GM21576 (cell line): ENCODE measurements at regions not wholly inside any gene's neighbourhood (a gene's known extent, or its start where the extent isn't known, plus 50 kb on each side); places are given as distances from the start of the nearest gene placed in this dataset.

Experiments
- ATAC-seq: cut with Tn5 transposase; IDR thresholded peaks from one replicate; pipeline ENCODE4 v1.9.1; 2021; ENCODE audit warnings: mild to moderate bottlenecking, moderate library complexity; ENCODE audit not compliant: unreplicated experiment

DNA sequence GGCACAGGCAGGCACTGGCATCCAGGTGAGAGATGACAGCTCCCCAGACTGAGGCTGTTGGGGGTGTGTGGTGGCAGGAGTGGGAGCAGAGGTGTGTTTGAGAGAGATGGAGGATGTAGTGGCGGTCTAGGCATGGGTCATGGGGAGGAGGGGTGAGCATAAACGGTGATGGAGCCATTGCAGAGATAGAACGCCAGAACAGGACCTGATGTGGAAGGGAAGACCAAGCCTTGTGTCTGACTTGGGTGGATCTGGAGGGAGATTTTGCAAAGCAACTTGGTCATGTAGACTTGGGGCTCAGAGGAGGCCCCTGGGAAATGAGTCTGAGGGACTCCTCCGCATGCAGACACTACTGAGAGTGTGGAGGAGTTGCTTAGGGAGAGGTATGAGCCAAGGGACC, 50.0 kb upstream of the CLDN5 start:
- ATAC-seq, result no peak

DNA sequence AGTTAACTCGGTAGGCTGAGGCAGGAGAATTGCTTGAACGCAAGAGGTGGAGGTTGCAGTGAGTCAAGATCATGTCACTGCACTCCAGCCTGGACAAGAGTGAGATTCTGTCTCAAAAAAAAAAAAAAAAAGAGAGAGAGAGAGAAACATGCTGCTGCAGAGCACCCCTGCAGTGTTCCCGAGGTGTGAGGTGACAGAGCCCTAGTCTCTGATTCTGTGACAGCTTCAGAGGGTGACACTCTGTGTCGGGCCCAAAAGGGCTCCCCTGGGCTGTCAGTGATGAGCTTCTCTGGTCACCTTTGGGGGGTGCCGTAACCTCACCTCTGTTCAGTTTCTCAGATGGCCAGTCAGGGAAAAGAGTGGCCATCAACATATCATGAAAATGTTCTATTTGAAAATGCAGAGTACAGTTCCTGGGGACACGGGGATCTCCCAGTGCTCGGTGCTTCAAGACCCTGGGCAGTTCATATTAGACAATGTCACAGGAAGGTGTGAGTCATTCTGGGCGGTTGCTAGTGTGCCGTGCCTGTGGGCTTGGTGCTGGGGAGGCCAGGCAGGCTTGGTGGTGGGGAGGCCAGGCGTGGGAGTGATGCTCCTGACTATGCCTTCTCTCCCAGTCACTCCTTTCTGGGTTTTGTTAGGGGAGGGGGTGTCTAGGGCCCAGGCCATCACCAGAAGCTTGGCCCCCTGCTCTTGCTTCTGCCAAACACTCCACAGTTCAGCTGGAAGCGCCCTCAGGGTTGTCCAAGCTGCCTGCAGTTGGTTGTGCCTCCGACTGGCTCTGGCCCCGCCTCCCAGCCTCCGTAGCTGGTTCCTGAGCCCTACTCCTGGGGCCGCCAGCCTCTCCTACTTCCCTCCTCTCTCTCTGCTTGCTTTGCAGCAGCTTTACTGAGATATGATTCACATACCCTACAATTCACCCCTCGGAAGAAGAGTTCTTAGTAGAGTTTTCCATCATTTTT, 52.5 kb upstream of the CLDN5 start:
- no peak for ATAC-seq

DNA sequence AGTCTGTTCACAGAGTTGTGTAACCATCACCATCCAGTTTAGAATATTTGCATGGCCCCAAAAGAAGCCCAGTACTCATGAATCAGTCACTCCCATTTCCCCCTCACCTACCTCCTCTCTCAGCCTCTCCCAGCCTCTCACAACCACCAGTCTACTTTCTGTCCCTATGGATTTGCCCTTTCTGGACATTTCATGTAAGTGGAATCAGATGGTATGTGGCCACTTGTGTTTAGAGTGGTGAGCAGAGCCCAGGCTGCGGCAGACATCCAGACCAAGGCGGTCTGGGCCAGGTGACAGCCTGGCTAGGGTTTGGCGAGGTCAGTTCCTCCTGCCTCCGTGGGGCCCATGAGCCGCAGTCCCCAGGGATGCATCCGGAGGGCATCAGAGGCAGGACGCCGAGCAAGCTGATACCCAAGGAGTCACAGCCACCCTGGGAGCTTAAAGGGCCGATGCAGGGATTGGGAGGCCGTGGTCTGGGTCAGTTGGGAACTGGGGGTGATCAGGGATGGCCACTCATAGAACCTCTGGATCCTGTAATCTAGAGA, 53.3 kb upstream of the CLDN5 start:
- no peak for ATAC-seq

DNA sequence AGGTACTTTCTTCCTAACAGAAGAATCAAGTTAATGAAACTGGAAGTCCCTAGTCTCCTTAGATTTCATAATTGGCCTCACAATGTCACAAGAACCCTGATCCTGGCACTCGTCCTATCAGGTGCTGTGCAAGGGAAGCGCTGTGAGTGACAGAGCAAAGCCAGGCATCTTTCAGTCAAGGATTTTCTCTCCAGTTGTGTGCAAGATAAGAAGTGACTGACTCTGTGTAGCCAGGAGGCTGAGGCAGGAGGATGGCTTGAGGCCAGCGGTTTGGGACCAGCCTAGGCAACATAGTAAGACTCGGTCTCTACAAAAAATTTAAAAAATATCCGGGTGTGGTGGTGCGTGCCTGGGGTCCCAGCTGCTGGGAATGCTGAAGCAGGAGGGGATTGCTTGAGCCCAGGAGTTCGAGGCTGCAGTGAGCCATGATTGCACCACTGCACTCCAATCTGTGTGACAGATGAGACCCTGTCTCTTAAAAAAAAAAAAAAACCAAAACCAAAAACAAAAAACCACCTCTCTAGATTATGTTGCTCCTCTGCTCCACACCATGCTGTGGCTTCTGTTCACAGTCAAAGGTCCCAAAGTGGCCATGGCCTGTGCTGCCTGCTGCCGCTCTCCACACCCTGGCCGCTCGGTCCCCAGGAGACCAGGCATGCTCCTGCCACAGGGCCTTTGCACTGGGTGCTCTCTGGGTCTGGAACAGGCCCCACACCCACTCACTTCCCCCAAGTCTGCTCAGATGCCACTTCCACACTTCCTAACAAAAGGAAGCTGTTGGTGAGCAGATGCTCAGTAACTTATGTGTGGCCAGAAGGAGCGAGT, 54.2 kb upstream of the CLDN5 start:
- ATAC-seq, result no peak

DNA sequence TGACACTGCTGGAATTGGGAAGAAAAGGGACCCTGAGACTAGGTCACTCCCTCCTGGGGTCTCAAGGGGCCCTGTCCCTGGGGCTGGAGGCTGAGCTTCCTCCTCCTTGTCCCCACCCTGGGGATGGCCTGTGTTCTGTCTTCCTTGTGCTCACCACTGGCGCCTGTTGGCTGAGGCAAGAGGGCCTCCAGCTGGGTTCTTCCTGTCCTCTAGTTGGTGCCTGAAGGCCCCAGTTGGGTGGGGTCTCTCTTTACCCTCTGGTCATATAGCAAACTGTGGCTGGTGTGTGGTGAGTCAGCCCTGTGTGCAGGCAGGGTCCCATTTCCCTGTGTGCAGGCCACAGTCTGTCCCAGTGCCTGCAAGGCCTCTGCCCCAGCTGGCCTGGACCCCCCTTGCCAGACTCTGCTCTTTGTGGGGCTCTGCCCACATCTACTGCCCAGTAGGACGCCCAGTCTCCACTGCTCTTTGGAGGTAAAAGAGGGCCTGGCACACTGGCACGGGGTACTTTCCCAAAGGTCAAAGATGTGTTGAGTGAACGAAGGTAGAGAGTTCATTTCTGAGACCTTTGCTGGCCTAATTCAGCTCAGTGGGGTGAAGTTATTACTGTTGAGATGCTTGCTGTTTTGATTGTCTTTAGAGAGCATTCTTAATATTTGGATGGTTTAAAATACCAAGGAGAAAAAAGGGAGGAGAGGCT, 55.1 kb upstream of the CLDN5 start:
- ATAC-seq, result no peak

DNA sequence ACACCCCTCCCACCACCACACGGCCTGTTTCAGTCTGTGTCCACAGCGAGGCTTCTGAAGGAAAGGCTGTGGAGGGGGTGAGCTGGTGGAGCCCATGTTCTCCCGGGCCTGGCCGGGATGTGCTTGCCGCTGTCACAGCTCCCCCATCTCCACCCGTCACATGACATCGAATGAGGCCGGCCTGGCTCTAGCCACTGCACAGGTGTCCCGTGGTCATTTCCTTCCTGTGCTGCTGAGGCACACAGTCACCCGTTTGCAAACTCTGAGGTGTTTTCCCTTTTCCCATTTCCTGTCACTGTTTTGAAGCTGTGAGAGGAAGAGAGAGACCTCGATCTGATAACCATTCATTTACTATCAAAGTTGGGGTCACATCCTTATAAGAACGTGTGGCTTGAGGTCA, 55.7 kb upstream of the CLDN5 start:
- no peak for ATAC-seq

DNA sequence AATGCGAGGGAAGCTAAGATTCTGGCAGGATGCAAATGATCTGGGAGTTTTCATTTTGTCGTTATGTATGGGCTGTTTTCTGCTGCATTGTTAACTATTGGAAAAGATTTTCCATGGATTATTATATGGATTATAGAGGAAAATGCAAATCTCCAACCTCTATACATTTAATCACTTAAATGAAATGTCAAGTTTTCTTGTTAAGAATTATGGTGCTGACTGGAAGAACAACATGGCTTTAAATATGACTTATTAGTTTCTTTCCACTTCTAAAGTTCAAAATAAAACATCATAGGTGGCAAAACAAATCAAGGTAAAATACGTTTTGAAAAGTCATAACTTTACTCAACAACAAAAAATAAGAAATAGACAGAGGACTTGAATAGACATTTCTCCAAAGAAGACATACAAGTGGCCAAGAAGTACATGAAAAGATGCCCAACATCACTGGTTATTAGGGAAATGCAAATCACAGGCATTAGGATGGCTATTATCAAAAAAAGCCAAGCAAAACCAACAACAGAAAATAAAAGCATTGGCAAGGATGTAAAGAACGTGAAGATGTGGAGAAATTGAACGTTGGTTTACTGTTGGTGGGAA, 56.2 kb upstream of the CLDN5 start:
- ATAC-seq, result no peak

DNA sequence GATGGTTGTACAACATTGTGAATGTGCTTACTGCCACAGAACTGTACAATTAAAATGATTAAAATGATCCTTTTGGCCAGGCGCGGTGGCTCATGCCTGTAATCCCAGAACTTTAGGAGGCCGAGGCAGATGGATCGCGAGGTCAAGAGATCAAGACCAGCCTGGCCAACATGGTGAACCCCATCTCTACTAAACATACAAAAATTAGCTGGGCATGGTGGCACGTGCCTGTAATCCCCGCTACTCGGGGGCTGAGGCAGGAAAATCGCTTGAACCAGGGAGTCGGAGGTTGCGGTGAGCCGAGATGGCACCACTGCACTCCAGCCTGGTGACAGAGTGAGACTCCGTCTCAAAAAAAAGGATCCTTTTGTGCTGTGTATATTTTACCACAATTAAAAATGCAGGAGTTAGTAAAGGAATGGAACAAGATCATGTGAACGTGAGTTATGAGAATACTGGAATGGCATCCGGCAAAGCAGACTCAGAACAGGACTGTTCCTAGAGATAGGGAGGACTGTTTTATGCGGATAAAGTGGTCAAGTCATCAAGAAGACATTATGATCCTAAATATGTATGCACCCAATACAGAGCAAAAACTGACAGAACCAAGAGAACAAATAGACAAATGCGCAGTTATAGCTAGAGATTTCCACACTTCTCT, 58.0 kb upstream of the CLDN5 start:
- no peak for ATAC-seq

DNA sequence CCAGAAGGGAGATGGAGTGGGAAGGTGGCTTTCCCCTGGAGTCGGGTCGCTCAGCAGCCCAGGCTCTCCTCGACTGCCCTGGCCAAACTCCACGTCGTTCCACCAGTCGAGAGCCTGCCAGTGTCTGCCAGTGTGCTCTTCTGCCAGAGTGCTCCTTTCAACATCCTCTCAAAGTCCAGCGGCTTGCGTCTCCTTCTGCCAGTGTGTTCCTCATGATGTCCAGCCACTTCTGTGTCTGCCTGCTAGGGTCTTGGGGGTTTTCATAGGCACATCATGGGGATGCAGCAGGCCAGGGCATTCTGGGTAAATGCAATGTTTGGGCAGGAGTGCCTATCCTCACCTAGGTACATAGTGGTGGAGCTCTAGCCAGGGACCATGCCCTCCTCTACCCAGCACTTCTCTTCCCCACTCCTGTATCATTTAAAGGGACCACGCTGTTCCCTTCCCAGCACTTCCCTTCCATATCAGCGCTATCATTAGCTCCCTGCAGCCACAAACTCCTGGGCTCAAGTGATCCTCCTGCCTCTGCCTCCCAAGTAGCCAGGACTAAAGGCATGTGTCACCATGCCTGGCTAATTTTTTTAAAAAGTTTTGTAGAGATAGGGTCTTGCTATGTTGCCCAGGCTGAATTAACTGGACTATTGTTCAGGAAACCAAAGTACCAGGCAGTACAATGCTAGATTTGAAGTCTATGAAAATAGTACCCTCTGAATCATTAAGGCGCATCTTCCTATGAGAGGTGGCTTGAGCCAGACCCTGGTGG, 62.9 kb upstream of the CLDN5 start:
- no peak for ATAC-seq

DNA sequence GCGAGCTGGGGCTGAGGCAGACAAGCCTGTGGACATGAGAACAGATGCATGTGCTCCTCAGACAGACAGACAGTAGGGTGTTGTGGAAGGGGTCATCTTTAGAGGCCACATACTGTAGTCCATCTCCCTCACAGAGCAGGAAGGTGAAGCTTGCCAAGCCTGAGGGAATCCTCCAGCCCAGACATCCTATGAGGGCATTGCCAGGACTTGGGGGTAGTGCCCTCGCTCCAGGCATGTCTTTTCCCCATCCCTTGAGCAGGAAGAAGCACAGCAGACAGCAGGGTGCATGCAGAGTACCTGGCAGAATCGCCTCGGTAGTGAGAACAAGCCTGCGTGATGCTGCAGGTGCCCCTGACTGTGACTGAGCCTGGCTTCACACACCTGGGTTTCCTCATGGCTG, 66.5 kb upstream of the CLDN5 start:
- no peak for ATAC-seq

DNA sequence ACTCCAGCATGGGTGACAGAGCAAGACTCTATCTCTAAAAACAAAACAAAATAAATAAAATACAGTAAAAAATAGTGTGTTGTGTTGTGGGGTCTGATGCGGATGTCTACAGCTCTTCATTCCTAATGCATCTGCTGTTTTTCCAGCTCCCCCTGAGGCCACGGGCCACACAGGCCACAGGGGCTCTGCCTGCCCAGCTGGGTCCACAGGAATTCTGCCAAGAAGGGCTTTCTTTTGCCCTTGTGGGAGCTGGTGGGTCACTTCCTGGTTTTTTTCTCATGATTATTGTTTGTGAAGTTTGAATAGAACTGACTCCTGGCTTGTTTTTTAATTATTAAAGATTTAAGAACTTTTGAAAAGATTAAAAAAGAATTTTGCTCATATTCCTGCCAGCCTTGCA, 67.4 kb upstream of the CLDN5 start:
- no peak for ATAC-seq

DNA sequence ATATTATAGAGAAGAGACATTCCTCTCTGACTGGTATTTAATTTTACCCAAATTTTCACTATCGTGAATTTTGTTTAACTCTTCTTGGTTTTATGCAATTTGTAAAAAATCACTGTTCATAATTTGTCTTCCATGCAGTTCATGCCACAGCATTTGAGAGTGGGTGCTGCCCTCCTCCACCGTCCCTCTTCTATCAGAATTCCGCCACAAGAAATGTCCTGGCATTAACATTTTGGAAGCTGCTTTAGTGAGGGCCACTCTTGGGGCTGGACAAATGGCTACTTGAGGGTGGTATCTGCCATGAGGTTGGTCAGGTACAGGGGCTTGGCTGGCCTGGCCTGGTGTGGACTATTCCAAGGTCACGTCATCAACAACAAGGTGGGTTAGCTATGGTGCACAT, 68.3 kb upstream of the CLDN5 start:
- ATAC-seq, result no peak

DNA sequence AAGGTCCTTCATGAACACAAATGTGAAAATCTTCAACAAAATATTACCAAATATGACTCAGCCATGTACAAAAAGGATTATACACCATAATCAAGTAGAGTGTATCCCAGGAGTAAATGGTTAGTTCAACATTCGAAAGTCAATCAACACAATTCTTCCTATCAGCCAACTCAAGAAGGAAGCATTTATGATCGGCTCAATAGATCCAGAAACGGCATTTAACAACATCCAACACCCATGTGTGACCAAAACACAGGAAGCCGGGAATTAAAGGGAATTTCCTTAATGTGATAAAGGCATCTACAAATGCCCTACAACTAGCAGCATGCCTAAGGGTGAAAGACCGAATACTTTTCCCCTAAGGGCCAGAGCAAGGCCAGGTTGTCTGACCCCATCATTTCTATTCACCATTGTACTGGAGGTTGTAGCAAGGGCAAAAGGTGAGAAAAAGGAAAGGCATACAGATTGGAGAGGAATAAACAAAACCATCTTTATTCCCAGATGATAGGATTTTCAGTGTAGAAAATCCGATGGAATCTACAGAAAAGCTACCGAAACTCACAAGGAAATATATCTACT, 69.9 kb upstream of the CLDN5 start:
- ATAC-seq, result no peak

DNA sequence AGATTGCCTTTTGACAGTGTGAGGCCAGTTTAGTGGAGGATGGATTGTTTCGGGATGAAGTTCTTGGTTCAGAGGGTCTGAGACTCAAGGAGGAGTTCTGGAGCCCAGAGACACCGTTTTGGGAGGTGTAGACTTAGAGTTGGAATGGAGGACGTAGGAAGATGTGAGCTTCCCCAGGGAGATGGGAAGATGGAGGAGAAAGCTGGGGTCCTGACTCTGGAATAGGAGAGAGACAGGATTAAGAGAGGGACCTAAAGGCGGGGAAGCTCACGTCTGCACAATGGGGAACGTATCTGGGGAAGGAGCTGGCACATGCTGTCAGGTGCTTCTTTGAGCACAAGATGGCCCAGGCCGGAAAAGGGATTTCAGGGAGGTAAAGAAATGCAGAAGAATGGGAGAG, 71.3 kb upstream of the CLDN5 start:
- no peak for ATAC-seq

DNA sequence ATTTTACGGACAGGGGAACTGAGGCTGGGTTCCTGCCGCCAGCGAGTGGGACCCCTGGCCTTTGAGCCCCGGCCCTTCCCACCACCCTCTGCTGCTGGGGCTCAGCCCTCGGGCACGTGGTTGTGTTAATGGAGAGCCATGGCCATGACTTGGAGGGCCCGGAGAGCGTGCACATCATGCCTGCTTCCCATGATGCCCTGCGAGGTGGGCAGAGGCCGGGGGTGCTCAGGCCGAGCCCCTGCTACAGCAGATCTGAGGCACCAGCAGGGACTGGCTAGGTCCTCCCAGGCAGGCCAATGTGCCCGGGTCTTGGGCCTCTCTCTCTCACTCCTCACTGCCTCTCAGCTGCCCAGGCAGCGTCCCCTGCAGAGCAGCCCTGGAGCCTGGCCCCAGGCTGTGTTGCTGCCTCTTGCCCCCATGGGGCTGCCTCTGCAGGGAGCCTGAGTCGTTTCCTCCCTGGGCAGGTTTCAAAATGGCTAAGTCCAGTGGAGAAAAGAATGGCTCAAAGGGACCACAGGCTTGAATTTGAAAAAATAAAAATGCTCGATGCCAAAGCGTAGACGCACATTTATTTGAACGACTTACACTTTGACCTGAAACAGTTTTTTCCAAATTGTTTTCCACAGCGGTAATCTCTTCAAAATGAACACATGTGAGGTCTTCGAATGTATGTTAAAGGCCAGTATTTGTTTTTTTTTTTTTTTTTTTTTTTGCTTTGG, 72.6 kb upstream of the CLDN5 start:
- no peak for ATAC-seq

DNA sequence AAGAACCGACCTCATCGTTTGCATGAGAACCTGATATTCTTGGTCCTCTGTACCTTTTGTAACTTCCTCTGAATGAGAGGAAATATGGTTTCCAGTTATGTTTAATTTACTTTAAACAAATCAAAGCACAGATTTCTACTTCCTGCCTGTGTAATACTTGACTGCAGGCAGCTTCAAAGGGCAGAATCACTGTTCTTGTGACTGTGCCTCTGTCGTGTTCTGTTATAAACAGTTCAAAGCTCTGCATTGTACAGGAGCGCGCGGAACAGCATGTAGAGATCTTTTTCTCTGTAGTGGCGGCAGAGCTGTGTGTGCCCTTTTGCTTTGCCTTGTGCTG, 73.2 kb upstream of the CLDN5 start:
- no peak for ATAC-seq

DNA sequence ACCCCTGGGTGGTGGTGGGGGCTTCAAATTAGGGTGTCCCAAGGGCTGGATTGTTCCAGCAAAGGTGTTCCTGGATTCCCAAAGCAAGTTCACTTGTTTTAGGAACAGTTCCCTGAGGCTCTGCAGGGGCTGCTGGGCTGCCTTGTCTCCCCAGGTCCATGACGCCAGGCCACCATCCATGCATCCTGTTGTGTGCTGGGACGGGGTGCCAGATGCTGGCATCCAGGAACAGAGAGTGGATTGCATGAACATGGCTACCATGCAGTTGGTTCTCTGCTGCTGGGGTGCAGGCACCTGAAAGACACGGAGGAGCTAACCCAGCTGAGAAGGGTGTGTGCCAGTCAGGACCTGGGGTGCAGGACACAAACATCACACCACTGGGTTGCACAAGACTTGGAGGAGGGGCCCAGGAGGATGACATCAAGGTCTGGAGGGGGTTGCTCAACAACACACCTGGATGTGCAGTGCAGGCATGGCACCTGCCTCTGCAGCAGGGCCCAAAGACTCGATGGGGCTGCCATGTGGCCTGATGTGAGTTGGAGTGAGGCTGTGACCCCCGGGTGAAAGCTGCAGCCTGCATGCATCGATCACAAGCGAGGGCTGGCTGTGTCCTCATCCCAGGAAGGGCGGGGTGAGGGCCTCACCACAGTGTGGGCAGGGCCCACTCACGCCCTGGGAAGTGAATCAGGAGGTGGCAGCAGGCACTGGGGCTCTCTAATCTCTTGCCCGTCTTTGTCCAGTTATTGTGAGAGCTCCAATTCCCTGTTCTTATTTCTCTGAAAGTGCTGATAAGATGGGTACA, 74.0 kb upstream of the CLDN5 start:
- no peak for ATAC-seq

DNA sequence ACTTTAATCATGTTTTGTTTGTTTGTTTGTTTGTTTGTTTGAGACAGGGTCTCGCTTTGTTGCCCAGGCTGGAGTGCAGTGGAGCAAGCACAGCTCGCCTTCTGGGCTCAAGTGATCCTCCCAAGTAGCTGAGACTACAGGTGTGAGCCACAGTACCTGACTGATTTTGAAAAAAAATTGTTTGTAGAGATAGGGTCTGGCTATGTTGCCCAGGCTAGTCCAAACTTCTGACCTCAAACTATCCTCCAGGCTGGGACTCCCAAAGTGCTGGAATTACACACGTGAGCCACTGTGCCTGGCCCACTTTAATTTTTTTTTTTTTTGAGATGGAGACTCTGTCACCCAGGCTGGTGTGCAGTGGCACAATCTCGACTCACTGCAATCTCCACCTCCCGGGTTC, 74.8 kb upstream of the CLDN5 start:
- no peak for ATAC-seq
